ENCODE measurements at regions not wholly inside any gene's neighbourhood (a gene's known extent, or its start where the extent isn't known, plus 50 kb on each side); places are given as distances from the start of the nearest gene placed in this dataset.

DNA sequence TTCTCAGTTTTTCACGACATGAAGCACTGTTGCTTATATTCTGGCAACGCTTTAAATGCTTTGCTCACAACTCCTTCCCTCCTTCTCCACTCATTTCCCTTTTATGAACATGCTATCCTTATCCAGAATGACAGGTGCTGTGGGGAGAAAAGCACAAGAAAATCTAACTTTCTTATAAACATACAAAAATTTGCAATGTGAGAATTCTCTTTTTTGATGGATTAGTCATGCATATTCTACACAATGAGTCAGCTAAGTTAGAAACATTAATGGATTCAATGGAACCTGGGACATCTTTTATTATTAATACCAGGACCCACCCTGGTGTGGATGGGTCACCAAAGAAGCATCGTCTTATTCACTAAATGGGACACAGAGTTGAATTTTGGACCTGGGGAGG is 234.6 kb upstream of the CDH5 start:
- no peak overlapping the region for H3K27ac Mint-ChIP-seq
- H3K9me3 Mint-ChIP-seq: no peaks in the 10 kb centered on the region
- no peaks in the 10 kb centered on the region for H3K36me3 Mint-ChIP-seq
- POLR2A ChIA-PET: no interaction called here
- H3K4me1 Mint-ChIP-seq: no peaks in the 10 kb centered on the region
- H3K27me3 Mint-ChIP-seq: peaks cover 23% of the 10 kb centered on the region
- no peak overlapping the region for H3K4me3 Mint-ChIP-seq
- ATAC-seq (ENCODE audit: low read depth): no peak
- no peak for DNase-seq

DNA sequence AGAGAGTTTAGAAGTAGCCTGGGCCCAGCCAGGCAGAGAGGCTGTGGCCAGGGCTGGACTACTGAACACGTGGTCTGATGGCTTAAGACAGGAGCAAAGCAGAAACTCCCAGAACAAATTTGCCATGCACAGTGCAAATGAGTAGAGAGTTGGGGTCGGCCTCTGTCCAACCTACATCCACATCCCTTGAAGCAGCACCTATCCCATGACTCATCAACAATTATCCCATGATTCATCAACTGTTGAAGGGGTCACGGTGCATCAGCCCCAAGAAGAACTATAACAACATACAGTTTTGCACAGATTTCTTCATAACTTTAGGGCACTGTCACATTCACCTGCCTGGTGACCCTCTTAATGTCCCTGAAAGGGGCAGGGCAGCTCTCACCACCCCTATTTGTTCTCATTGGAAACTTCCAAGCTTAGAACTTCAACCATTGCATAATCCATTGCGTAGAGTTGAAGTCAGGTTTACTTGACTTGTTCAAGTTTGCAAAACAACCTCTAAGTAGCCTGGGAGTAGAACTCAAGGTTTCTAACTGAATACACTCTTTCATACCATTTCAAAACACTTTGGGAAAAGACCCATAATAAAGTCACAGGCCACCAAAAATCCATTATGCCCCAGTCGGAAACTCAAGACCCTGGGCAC is 235.2 kb upstream of the CDH5 start:
- DNase-seq (no peak), ATAC-seq (ENCODE audit: low read depth) (no peak)
- Mint-ChIP-seq H3K9me3 (no peaks in the 10 kb centered on the region), H3K27ac (no peak overlapping the region), H3K4me3 (no peak overlapping the region), H3K27me3 (peaks cover 27% of the 10 kb centered on the region), H3K4me1 (no peaks in the 10 kb centered on the region), H3K36me3 (no peaks in the 10 kb centered on the region)
- POLR2A ChIA-PET: no interaction called here

DNA sequence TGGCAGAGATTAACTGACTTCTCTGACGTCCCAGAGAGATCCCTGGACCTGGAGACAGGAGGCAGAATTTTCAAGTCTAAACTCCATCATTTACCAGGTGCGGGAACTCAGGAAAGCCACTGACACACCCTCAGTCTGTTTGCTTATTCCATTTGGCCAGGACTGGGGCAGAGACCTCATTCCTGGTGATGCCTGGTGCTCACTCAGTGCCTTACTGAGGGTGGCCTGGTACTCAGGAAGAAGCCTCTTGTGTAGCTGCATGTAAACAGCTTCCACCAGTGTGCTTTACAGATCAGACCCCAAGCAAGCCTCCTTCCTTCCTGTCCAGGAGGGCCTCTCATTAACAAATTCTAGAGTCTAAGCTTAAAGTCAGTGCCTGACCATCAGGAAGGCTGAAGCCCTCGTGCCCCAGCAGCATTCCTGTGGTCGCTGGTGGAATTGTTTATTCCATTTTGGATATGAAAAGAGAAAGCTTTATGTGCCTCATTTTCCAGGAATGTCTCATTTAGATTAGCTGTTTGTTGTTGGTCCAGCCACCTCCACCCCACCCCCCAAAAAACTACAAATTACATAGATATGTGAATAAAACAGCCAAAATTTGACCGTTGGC is 236.1 kb upstream of the CDH5 start:
- POLR2A ChIA-PET: no interaction called here
- no peak for DNase-seq

DNA sequence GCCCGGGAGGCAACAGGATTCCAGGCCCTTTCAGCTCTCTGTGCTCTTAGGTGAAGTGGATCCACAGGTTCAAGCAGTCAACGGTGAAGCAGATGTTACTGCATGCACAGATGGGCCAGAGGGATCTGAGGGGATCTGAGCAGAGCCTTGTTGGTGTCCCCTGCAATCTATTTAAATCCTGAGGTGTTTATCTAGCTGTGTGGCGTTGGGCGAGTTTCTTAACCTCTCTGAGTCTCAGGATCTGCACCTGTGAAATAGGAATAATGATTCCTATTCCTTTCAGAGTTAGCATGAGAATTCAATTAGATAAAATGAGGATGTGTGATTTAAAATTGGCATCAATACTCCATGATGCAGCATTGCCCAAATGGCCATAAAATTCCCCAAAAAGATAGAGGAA is 237.3 kb upstream of the CDH5 start:
- H3K36me3 Mint-ChIP-seq: no peaks in the 10 kb centered on the region
- no peak overlapping the region for H3K27ac Mint-ChIP-seq
- ATAC-seq (ENCODE audit: low read depth) (no peak), DNase-seq (no peak)
- H3K9me3 Mint-ChIP-seq: no peaks in the 10 kb centered on the region
- no peaks in the 10 kb centered on the region for H3K4me1 Mint-ChIP-seq
- POLR2A ChIA-PET: no interaction called here
- peaks cover 30% of the 10 kb centered on the region for H3K27me3 Mint-ChIP-seq
- H3K4me3 Mint-ChIP-seq: no peak overlapping the region

More for the DNA sequence above, 236.1 kb upstream of the CDH5 start:
- Mint-ChIP-seq H3K36me3 (no peaks in the 10 kb centered on the region), H3K27me3 (peaks cover 27% of the 10 kb centered on the region), H3K4me1 (no peaks in the 10 kb centered on the region), H3K4me3 (no peak overlapping the region), H3K27ac (no peak overlapping the region), H3K9me3 (no peaks in the 10 kb centered on the region)
- ATAC-seq (ENCODE audit: low read depth): no peak

DNA sequence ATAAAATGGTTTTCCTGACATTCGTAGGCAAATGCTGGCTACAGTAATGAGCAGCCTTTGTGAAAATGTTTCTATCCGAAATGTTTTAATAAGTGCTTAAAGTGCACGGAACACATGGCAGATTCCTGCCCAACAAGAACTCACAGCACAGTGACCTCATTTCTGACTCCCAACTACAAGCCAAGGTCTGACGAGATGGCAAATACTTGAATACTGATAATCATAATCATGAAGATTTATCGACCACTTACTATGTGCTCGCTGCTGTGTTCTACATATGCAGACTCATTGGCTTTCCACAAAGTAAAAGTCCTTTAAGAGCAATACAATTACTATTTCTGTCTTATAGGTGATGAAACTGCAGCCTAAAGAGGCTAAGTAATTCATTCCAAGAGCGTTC is 238.1 kb upstream of the CDH5 start:
- DNase-seq (no peak), ATAC-seq (ENCODE audit: low read depth) (no peak)
- H3K27me3 Mint-ChIP-seq: peaks cover 30% of the 10 kb centered on the region
- no peak overlapping the region for H3K27ac Mint-ChIP-seq
- no peaks in the 10 kb centered on the region for H3K36me3 Mint-ChIP-seq
- H3K4me1 Mint-ChIP-seq: no peaks in the 10 kb centered on the region
- H3K9me3 Mint-ChIP-seq: no peaks in the 10 kb centered on the region
- H3K4me3 Mint-ChIP-seq: no peak overlapping the region
- POLR2A ChIA-PET: no interaction called here

DNA sequence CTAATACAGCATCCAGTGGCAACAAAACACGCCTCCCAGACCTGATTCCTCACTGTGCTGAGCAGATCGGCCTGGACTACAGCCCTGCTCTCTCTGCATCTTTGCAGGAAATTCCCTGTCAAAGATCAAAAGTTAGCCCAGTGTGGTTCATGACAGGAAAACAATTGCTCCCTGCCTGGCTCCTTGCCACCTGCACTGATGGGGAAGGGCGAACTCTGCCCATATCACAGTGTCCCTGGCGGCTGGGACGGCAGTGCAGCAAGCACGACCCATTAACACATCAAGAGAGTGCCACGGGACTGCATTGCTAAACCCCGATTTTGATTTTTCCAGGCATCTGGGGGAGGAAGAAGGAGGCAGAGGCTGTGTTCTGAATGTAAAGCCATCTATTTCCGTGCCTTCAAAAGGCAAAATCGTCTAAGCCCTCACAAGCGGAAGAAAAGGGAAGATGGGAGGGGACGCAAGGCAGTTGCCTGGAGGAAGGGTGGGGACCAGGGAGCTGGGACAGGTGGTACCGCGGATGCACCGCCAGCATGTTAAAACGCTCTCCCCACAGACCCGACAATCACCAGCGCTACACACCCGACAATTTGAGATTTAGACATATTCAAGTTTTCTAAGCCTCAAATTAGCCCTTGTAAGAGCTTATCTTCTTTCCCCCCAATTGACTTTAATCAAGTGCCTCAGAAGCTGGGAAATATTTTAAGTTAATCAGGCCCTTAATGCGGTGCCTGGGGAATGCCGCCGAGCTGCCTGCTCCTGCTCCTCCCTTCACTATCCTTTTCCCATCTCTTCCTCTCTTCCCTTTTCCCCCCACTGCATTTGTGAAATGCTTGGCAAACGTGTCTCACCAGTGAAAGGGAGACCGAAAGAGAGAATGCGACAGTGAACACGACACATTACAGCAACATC is 238.8 kb upstream of the CDH5 start:
- H3K27ac Mint-ChIP-seq: no peak overlapping the region
- no peaks in the 10 kb centered on the region for H3K9me3 Mint-ChIP-seq
- no peak for ATAC-seq (ENCODE audit: low read depth)
- DNase-seq: no peak
- no peaks in the 10 kb centered on the region for H3K36me3 Mint-ChIP-seq
- no peaks in the 10 kb centered on the region for H3K4me1 Mint-ChIP-seq
- POLR2A ChIA-PET: no interaction called here
- peaks cover 33% of the 10 kb centered on the region for H3K27me3 Mint-ChIP-seq
- H3K4me3 Mint-ChIP-seq: no peak overlapping the region

DNA sequence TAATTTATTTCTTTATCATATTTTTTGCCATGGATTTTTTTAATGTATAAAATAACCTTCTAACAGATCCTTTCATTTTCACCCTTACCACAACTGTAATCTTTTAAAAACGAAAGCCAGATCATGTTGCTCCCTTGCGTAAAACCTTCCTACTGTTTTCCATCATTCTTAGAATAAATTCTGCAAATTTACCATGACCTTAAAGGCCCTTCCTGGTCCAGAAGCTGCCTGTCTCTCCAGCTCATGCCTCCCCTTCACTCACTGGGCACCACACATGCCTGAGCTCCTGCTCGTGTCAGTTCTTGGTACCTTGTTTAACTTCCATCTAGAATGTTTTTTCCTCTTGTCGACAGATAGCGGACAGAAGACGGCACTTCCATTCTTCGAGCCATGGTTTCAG is 245.0 kb upstream of the CDH5 start:
- H3K36me3 Mint-ChIP-seq: no peaks in the 10 kb centered on the region
- ATAC-seq (ENCODE audit: low read depth) (no peak), DNase-seq (no peak)
- no peaks in the 10 kb centered on the region for H3K9me3 Mint-ChIP-seq
- peaks cover 6% of the 10 kb centered on the region for H3K27me3 Mint-ChIP-seq
- H3K4me3 Mint-ChIP-seq: no peak overlapping the region
- H3K4me1 Mint-ChIP-seq: no peaks in the 10 kb centered on the region
- H3K27ac Mint-ChIP-seq: no peak overlapping the region
- POLR2A ChIA-PET: no interaction called here

DNA sequence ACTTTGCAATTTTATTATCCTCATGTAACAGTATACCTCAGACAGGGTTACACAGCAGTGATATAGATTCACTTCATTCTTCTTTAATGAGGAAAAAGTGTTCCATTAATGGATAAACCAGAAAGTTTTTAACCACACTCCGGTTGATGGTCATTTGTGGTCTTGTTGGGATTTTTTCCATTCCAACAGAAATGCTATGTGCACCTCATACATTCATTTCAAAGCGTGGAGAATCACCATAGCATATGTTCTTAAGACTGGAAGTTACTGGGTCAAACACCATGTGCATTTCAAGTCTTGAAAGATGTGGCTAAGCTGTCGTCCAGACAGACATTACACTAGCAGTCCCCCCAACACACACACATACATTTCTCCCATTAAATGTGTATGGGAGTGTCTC is 245.8 kb upstream of the CDH5 start:
- Mint-ChIP-seq H3K27ac (no peak overlapping the region), H3K4me1 (no peaks in the 10 kb centered on the region), H3K27me3 (peaks cover 6% of the 10 kb centered on the region), H3K36me3 (no peaks in the 10 kb centered on the region), H3K4me3 (no peak overlapping the region), H3K9me3 (no peaks in the 10 kb centered on the region)
- DNase-seq (no peak), ATAC-seq (ENCODE audit: low read depth) (no peak)
- POLR2A ChIA-PET: no interaction called here

DNA sequence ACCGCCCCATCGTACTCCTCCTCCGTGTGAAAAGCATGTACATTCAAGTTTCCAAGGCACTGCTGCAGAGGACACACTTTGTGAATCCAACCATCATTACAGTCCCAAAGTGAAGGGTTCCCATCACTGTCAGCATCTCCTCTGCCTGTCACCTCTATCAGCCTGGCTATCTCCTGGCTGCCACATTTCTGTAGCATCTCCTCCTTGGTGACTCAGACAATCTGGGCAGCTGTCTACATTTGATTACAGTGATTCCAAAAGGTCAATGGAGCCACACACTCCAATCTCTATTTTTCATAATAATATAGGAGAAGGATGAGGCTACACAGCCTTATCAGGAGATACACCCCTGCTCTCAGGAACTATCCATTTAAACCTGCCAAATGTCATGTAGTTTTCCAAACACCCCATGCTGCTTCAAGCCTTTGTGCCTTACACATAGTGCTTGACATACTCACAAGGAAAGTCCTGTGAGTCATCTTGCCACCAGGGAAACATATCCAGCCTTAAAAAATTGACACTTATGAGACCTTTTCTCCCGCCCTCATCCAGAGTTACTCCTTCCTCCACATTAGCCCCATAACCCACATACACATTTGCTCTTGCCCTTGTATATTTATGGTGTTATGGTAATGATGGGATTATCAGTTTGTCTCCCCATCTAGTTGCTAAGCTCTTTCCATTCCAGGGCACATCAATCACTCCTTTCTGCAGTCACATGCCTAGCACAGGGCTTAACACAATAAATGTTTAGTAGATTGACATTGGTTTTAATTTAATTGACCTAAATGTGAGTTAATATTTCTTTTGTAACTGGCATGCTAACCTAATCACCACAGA is 250.1 kb upstream of the CDH5 start:
- Mint-ChIP-seq H3K4me1 (no peaks in the 10 kb centered on the region), H3K27me3 (peaks cover 3% of the 10 kb centered on the region), H3K36me3 (no peaks in the 10 kb centered on the region), H3K4me3 (no peak overlapping the region), H3K27ac (no peak overlapping the region), H3K9me3 (no peaks in the 10 kb centered on the region)
- ATAC-seq (ENCODE audit: low read depth): no peak
- DNase-seq: no peak
- POLR2A ChIA-PET: no interaction called here

DNA sequence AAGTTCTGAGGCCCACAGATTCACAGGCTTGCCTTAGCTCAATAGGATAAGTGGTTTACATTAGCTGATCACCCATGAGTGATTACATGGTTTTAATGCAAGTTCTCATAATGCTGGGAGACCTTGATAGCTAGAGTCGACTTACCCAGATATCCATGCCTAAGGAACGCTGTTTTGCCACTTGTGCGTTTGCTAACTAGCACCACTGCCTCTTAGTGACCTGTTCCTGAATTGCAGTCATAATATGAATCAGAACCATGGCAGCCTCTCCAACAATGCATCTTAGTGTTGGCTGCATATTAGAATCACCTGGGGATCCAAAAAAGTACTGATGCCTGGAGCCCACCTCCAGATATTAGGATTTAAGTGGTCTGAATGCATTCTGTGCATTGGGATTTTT is 251.1 kb upstream of the CDH5 start:
- no peak overlapping the region for H3K27ac Mint-ChIP-seq
- H3K4me3 Mint-ChIP-seq: no peak overlapping the region
- H3K27me3 Mint-ChIP-seq: peaks cover 3% of the 10 kb centered on the region
- DNase-seq: no peak
- H3K36me3 Mint-ChIP-seq: no peaks in the 10 kb centered on the region
- no peaks in the 10 kb centered on the region for H3K4me1 Mint-ChIP-seq
- no peaks in the 10 kb centered on the region for H3K9me3 Mint-ChIP-seq
- POLR2A ChIA-PET: no interaction called here
- no peak for ATAC-seq (ENCODE audit: low read depth)

DNA sequence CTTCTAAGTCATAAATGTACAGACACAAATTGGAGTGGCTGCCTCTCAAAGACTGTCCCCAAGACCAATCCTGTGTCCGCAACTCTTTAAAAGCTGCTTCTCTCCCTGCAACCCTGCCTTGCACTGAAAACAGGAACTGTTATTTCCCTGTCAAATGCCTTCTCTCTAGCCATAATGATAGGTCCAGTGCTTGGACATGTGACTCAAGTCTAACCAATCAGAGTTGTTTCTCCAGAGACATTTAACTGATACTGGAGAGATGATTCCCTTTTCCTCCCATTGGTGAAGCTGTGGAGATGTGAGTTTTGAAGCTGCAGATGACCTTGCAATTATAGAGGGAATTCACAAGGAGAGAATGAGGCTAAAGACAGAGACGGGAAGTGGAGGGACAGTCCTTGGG is 253.3 kb upstream of the CDH5 start:
- Mint-ChIP-seq H3K27ac (no peak overlapping the region), H3K27me3 (peaks cover 3% of the 10 kb centered on the region), H3K9me3 (no peaks in the 10 kb centered on the region), H3K4me1 (no peaks in the 10 kb centered on the region), H3K36me3 (no peaks in the 10 kb centered on the region), H3K4me3 (no peak overlapping the region)
- POLR2A ChIA-PET: no interaction called here
- DNase-seq (no peak), ATAC-seq (ENCODE audit: low read depth) (no peak)

DNA sequence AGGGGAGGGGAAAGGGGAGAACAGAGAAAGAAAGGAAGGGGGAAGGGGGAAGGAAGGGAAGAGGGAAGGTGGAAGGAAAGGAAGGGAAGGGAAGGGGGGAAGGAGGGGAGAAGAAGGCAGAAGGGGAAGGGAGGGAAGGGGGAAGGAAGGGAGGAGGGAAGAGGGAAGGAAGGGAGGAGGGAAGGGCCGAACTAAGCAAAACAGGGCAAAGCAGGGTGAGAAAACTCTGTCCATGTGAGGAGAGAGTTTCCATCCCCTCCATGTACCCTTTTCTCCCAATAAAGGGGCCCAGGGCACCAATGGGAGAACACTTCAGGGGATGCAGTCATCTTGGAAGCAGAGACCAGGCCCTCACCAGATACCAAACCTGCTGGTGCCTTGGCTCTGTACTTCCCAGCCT is 256.8 kb upstream of the CDH5 start:
- Mint-ChIP-seq H3K4me3 (no peak overlapping the region), H3K9me3 (no peaks in the 10 kb centered on the region), H3K27ac (no peak overlapping the region), H3K36me3 (no peaks in the 10 kb centered on the region), H3K27me3 (peaks cover 3% of the 10 kb centered on the region), H3K4me1 (no peaks in the 10 kb centered on the region)
- ATAC-seq (ENCODE audit: low read depth) (no peak), DNase-seq (no peak)
- POLR2A ChIA-PET: no interaction called here

DNA sequence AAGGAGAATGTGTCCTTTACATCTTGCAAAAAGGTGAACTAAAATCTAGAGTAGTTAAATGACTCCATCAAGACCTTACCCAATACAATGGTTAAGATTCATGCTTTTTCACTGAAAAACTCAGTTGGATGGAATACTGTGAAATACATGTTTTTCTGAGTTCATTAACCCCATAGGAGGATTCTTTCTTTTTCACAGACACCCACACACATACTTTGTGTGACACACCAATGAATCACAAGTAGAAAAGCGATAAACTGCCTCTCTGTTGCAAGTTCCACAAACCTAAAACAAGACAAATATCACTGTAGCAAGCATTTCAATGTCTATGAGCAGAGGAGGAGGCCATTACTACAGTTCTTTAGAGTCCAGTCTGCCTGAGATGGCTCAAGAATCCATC is 258.8 kb upstream of the CDH5 start:
- ATAC-seq (ENCODE audit: low read depth): no peak
- H3K36me3 Mint-ChIP-seq: no peaks in the 10 kb centered on the region
- DNase-seq: no peak
- POLR2A ChIA-PET: no interaction called here
- H3K9me3 Mint-ChIP-seq: no peaks in the 10 kb centered on the region
- H3K4me3 Mint-ChIP-seq: no peak overlapping the region
- peaks cover 3% of the 10 kb centered on the region for H3K27me3 Mint-ChIP-seq
- H3K4me1 Mint-ChIP-seq: no peaks in the 10 kb centered on the region
- H3K27ac Mint-ChIP-seq: no peak overlapping the region

Measured in activated naive CD8-positive, alpha-beta T cell treated with anti-CD3 and anti-CD28 coated beads, Interleukin-2, amount 10 ng/mL, durations not matched to agents 7 days and 5 days (primary cell).